ENCODE measurements at regions not wholly inside any gene's neighbourhood (a gene's known extent, or its start where the extent isn't known, plus 50 kb on each side); places are given as distances from the start of the nearest gene placed in this dataset.

- Histone ChIP-seq H3K27me3 (no peaks in the 10 kb centered on the region), H3K4me3 (no peak overlapping the region), H3K27ac (replicated peaks in 1 of 4) (no peak overlapping the region), H3K4me1 (no peaks in the 10 kb centered on the region), H3K36me3 (no peaks in the 10 kb centered on the region), H3K9me3 (no peaks in the 10 kb centered on the region)
- 90% methylated on average over 2 of the region's 2 CpGs for WGBS
- intact Hi-C loops (cut with DNase I), result no loop called here
- no peak for TF ChIP-seq CTCF (IDR thresholded peaks at IDR 0.05)
- no peak for TF ChIP-seq POLR2AphosphoS5 (IDR thresholded peaks at IDR 0.05)
- no peak for DNase-seq (ENCODE audit: extremely low spot score)
Measured at GRCh38 chr17:70394473-70395232, 225.3 kb downstream of the KCNJ2 start.

- TF ChIP-seq POLR2AphosphoS5 (IDR thresholded peaks at IDR 0.05) (no peak), CTCF (IDR thresholded peaks at IDR 0.05) (no peak), EP300 (IDR thresholded peaks at IDR 0.05) (no peak)
- H3K36me3 ChIP-seq, result no peaks in the 10 kb centered on the region
- H3K27me3 ChIP-seq, result no peaks in the 10 kb centered on the region
- no peak overlapping the region for H3K27ac ChIP-seq (replicated peaks in 1 of 4)
- no peaks in the 10 kb centered on the region for H3K4me1 ChIP-seq
- intact Hi-C loops (cut with DNase I), result no loop called here
- DNase-seq (ENCODE audit: extremely low spot score), result no peak
- no peak overlapping the region for H3K4me3 ChIP-seq
- no peaks in the 10 kb centered on the region for H3K9me3 ChIP-seq
- 75% methylated on average over 1 of the region's 1 CpG for WGBS
Measured at GRCh38 chr17:70405492-70406220, 236.3 kb downstream of the KCNJ2 start.

- 51% methylated on average over 3 of the region's 3 CpGs for WGBS
- H3K9me3 ChIP-seq, result no peaks in the 10 kb centered on the region
- no peaks in the 10 kb centered on the region for H3K27me3 ChIP-seq
- no peak for DNase-seq (ENCODE audit: extremely low spot score)
- H3K27ac ChIP-seq (replicated peaks in 1 of 4), result no peak overlapping the region
- no peaks in the 10 kb centered on the region for H3K36me3 ChIP-seq
- TF ChIP-seq POLR2A (IDR thresholded peaks at IDR 0.05; ENCODE audit: low read depth) (no peak), CTCF (IDR thresholded peaks at IDR 0.05) (no peak), POLR2AphosphoS5 (IDR thresholded peaks at IDR 0.05) (no peak), EP300 (IDR thresholded peaks at IDR 0.05) (no peak)
- no peaks in the 10 kb centered on the region for H3K4me1 ChIP-seq
- no peak overlapping the region for H3K4me3 ChIP-seq
- intact Hi-C loops (cut with DNase I), result no loop called here
Measured at GRCh38 chr17:70407506-70407905, 238.2 kb downstream of the KCNJ2 start.

GRCh38 chr17:70408768-70409167 lies 239.4 kb downstream of the KCNJ2 start:
- no peak for DNase-seq (ENCODE audit: extremely low spot score)
- Histone ChIP-seq H3K36me3 (no peaks in the 10 kb centered on the region), H3K27ac (replicated peaks in 1 of 4) (no peak overlapping the region), H3K4me1 (no peaks in the 10 kb centered on the region), H3K27me3 (no peaks in the 10 kb centered on the region), H3K4me3 (no peak overlapping the region), H3K9me3 (no peaks in the 10 kb centered on the region)
- TF ChIP-seq POLR2AphosphoS5 (IDR thresholded peaks at IDR 0.05) (no peak), POLR2A (IDR thresholded peaks at IDR 0.05; ENCODE audit: low read depth) (no peak), CTCF (IDR thresholded peaks at IDR 0.05) (no peak), EP300 (IDR thresholded peaks at IDR 0.05) (no peak)
- intact Hi-C loops (cut with DNase I), result no loop called here
- 82% methylated on average over 1 of the region's 1 CpG for WGBS
